Activated CD4-positive, alpha-beta T cell treated with anti-CD3 and anti-CD28 coated beads, Interleukin-2, Interleukin-6, amounts not matched to agents 100 ng/mL and 50 ng/mL, durations not matched to agents 16 hours and 8 hours (primary cell): ENCODE measurements at regions not wholly inside any gene's neighbourhood (a gene's known extent, or its start where the extent isn't known, plus 50 kb on each side); places are given as distances from the start of the nearest gene placed in this dataset.

Experiments used
- DNase-seq: peaks from one replicate; pipeline ENCODE4 v3.0.0-alpha.2; 2020

- no peak for DNase-seq
Observed at GRCh38 chr11:41868606-41869005, 409.2 kb upstream of the LRRC4C start.

GRCh38 chr11:41872426-41872825 lies 413.0 kb upstream of the LRRC4C start:
- DNase-seq: no peak

GRCh38 chr11:41872870-41873269 lies 413.4 kb upstream of the LRRC4C start:
- no peak for DNase-seq

- no peak for DNase-seq
Observed at GRCh38 chr11:41878095-41878494, 418.6 kb upstream of the LRRC4C start.

- DNase-seq: no peak
Observed at GRCh38 chr11:41879214-41879613, 419.8 kb upstream of the LRRC4C start.

GRCh38 chr11:41895081-41895480 lies 435.6 kb upstream of the LRRC4C start:
- no peak for DNase-seq

- DNase-seq: no peak
Observed at GRCh38 chr11:41897991-41898390, 438.5 kb upstream of the LRRC4C start.

GRCh38 chr11:41917900-41918299 lies 458.4 kb upstream of the LRRC4C start:
- no peak for DNase-seq

GRCh38 chr11:41920374-41920773 lies 460.9 kb upstream of the LRRC4C start:
- DNase-seq: no peak

GRCh38 chr11:41921746-41922390 lies 462.4 kb upstream of the LRRC4C start:
- DNase-seq: no peak

- no peak for DNase-seq
Observed at GRCh38 chr11:41926339-41926738, 466.9 kb upstream of the LRRC4C start.

GRCh38 chr11:41935241-41935640 lies 475.8 kb upstream of the LRRC4C start:
- no peak for DNase-seq

- no peak for DNase-seq
Observed at GRCh38 chr11:41935795-41936194, 476.3 kb upstream of the LRRC4C start.

GRCh38 chr11:41943656-41944055 lies 484.2 kb upstream of the LRRC4C start:
- no peak for DNase-seq

GRCh38 chr11:41947392-41947791 lies 487.9 kb upstream of the LRRC4C start:
- DNase-seq: no peak

GRCh38 chr11:41950470-41951143 lies 491.2 kb upstream of the LRRC4C start:
- DNase-seq: no peak

GRCh38 chr11:41954034-41954433 lies 494.6 kb upstream of the LRRC4C start:
- no peak for DNase-seq

- DNase-seq: no peak
Observed at GRCh38 chr11:41955066-41955465, 495.6 kb upstream of the LRRC4C start.

GRCh38 chr11:41955635-41956400 lies 496.4 kb upstream of the LRRC4C start:
- DNase-seq: no peak

- no peak for DNase-seq
Observed at GRCh38 chr11:41963406-41963805, 504.0 kb upstream of the LRRC4C start.

- no peak for DNase-seq
Observed at GRCh38 chr11:41970681-41971080, 511.2 kb upstream of the LRRC4C start.

GRCh38 chr11:41971592-41971991 lies 512.1 kb upstream of the LRRC4C start:
- no peak for DNase-seq

GRCh38 chr11:41978945-41979344 lies 519.5 kb upstream of the LRRC4C start:
- DNase-seq: peak; percentile 0

- DNase-seq: no peak
Observed at GRCh38 chr11:41980741-41981140, 521.3 kb upstream of the LRRC4C start.
